ENCODE measurements at regions not wholly inside any gene's neighbourhood (a gene's known extent, or its start where the extent isn't known, plus 50 kb on each side); places are given as distances from the start of the nearest gene placed in this dataset.

DNA sequence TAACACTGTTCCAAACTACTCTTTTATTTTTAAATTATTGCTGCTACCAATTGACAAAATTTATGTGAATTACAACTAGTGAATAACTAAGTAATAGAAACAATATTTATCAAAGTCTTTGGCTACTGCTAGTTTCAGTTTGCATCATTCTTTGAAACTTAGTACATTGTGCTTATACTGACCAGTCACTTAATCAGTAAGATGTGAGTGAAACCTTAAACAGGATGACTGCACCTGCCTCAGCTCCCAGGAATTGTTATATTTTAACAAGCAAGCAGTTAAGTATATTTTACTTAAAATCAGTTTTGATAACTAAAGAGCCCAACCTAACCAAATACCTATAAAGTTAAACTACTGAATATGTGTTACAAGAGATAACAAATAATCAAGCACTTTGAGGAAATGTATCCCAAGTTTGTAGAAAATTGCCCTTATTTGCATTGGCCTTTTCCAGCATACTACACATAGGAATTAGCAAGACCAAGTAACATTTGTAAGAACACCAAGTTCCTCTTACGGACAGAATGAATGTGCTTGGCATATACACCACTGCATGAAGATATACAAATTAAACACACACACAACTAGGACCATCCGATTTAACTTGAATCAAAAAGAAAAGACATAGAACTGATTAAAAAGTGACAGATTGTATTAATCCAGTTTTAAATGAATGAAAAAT, 545.5 kb upstream of the DAB2 start:
- Histone ChIP-seq H3K9ac (ENCODE audit: extremely low read depth, insufficient read length, low read length) (no peak overlapping the region), H3K79me1 (ENCODE audit: insufficient read depth, low read depth, low read length, poor library complexity, severe bottlenecking) (no peaks in the 10 kb centered on the region)

More for the DNA sequence above, 545.5 kb upstream of the DAB2 start:
- Histone ChIP-seq H4K8ac (replicated peaks; ENCODE audit: insufficient read length, low read depth, low read length) (no peak overlapping the region), H3K4ac (ENCODE audit: low read depth, low read length) (no peak overlapping the region), H4K20me1 (ENCODE audit: control insufficient read depth, insufficient read depth, insufficient read length) (no peaks in the 10 kb centered on the region), H3K23ac (ENCODE audit: insufficient read length, low read depth, low read length) (no peak overlapping the region), H3K56ac (ENCODE audit: insufficient read length, low read depth, low read length) (no peak overlapping the region), H2AFZ (ENCODE audit: low read length) (no peak overlapping the region), H3K14ac (ENCODE audit: insufficient read depth, low read length) (no peak overlapping the region), H3K27me3 (ENCODE audit: insufficient read depth, low read length) (no peaks in the 10 kb centered on the region), H3K79me2 (ENCODE audit: insufficient read depth, low read length) (no peaks in the 10 kb centered on the region), H3K4me2 (ENCODE audit: insufficient read depth, insufficient read length, low read length) (no peak overlapping the region), H3K27ac (ENCODE audit: insufficient read length, low read depth, low read length) (no peak overlapping the region), H2BK5ac (ENCODE audit: insufficient read length, low read length) (no peak overlapping the region), H2BK120ac (ENCODE audit: low read depth, low read length, poor library complexity, severe bottlenecking) (no peak overlapping the region), H3K18ac (ENCODE audit: insufficient read length, low read depth, low read length) (no peak overlapping the region), H2BK12ac (ENCODE audit: insufficient read length, low read depth, low read length) (no peak overlapping the region), H3K9me3 (ENCODE audit: control insufficient read depth, low read depth, low read length) (no peaks in the 10 kb centered on the region), H3T11ph (ENCODE audit: low read length) (no peak overlapping the region), H4K91ac (ENCODE audit: insufficient read length, low read depth, low read length) (no peak overlapping the region), H2AK5ac (ENCODE audit: insufficient read length, low read length) (no peak overlapping the region), H2BK15ac (ENCODE audit: low read depth, low read length) (no peak overlapping the region), H3K4me1 (ENCODE audit: insufficient read depth, low read length) (no peaks in the 10 kb centered on the region), H2BK20ac (ENCODE audit: low read depth, low read length, poor library complexity, severe bottlenecking) (no peak overlapping the region), H4K5ac (ENCODE audit: insufficient read length, low read depth, low read length) (no peak overlapping the region), H3K23me2 (ENCODE audit: insufficient read length, low read depth, low read length, poor library complexity, severe bottlenecking) (no peaks in the 10 kb centered on the region)
- H3K27me3 Mint-ChIP-seq (ENCODE audit: low read depth), result no peaks in the 10 kb centered on the region
- no CpG with 5 or more reads among the region's 2 CpGs for WGBS (ENCODE audit: extremely low coverage, insufficient read length, low lambda C conversion rate)
- H3K4me1 Mint-ChIP-seq, result no peaks in the 10 kb centered on the region
- no peak for DNase-seq
- TF ChIP-seq, protein P1, sequence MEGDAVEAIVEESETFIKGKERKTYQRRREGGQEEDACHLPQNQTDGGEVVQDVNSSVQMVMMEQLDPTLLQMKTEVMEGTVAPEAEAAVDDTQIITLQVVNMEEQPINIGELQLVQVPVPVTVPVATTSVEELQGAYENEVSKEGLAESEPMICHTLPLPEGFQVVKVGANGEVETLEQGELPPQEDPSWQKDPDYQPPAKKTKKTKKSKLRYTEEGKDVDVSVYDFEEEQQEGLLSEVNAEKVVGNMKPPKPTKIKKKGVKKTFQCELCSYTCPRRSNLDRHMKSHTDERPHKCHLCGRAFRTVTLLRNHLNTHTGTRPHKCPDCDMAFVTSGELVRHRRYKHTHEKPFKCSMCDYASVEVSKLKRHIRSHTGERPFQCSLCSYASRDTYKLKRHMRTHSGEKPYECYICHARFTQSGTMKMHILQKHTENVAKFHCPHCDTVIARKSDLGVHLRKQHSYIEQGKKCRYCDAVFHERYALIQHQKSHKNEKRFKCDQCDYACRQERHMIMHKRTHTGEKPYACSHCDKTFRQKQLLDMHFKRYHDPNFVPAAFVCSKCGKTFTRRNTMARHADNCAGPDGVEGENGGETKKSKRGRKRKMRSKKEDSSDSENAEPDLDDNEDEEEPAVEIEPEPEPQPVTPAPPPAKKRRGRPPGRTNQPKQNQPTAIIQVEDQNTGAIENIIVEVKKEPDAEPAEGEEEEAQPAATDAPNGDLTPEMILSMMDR (conservative IDR thresholded peaks at IDR 0.05), result no peak
- no peak overlapping the region for H3K4me3 Mint-ChIP-seq
- H3K9me3 Mint-ChIP-seq, result peaks cover 0 to 4% of the 10 kb centered on the region in 2 experiments; a peak in 2 of 5 replicates
- no peaks in the 10 kb centered on the region for H3K36me3 Mint-ChIP-seq (ENCODE audit: insufficient read depth in 1 of 3, low read depth in 3 of 3)
- no peak overlapping the region for H3K27ac Mint-ChIP-seq

Measured in H9 (cell line).